Vagina (tissue), 2 donors: ENCODE measurements at regions not wholly inside any gene's neighbourhood (a gene's known extent, or its start where the extent isn't known, plus 50 kb on each side); places are given as distances from the start of the nearest gene placed in this dataset.

Experiments used
- POLR2AphosphoS5 ChIP-seq, 2 donors: sonication (generic); formaldehyde crosslinking; IDR thresholded peaks; one replicate each; pipeline ENCODE4 v1.9.0; 2017; ENCODE audit warnings: antibody characterized with exemption in 2 of 2, mild to moderate bottlenecking in 2 of 2, low read depth in 1 of 2; ENCODE audit not compliant: insufficient read depth in 1 of 2
- TF ChIP-seq, protein P1 (sequence below), 3 experiments: fragments of 450-650 bp in 2 of 3; fragments of 200-600 bp in 1 of 3; sonication (generic) in 1 of 3; IDR thresholded peaks; one replicate each; pipeline ENCODE4 v1.5.1; 2017 to 2019; ENCODE audit warnings: antibody characterized with exemption in 3 of 3, mild to moderate bottlenecking in 2 of 3, moderate library complexity in 2 of 3

DNA sequence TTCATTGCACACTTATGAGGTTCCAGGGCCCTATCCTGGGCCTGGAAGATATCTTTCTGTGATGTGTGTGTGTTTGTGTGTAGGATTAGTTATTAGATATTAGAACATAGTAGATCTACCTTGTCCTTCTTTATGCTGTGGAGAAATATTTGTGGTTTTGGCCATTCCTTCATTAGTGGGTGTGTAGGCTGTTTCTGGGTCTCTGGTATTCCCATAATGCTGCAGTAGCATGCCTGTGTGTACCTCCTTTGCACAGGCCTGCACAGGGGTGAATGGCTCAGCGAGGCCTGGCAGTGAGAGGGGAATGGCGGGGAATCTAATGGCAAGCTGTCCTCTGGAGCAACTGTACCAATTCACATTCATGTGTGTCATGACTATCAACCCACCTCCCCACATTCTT is 125.8 kb upstream of the MRPS22 start:
- TF ChIP-seq, protein P1, sequence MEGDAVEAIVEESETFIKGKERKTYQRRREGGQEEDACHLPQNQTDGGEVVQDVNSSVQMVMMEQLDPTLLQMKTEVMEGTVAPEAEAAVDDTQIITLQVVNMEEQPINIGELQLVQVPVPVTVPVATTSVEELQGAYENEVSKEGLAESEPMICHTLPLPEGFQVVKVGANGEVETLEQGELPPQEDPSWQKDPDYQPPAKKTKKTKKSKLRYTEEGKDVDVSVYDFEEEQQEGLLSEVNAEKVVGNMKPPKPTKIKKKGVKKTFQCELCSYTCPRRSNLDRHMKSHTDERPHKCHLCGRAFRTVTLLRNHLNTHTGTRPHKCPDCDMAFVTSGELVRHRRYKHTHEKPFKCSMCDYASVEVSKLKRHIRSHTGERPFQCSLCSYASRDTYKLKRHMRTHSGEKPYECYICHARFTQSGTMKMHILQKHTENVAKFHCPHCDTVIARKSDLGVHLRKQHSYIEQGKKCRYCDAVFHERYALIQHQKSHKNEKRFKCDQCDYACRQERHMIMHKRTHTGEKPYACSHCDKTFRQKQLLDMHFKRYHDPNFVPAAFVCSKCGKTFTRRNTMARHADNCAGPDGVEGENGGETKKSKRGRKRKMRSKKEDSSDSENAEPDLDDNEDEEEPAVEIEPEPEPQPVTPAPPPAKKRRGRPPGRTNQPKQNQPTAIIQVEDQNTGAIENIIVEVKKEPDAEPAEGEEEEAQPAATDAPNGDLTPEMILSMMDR (IDR thresholded peaks at IDR 0.05): no peak
- TF ChIP-seq POLR2AphosphoS5 (IDR thresholded peaks at IDR 0.05; ENCODE audit: insufficient read depth in 1 of 2, low read depth in 1 of 2): no peak
